GM12874 (cell line): ENCODE measurements at regions not wholly inside any gene's neighbourhood (a gene's known extent, or its start where the extent isn't known, plus 50 kb on each side); places are given as distances from the start of the nearest gene placed in this dataset.

Experiments used
- CTCF ChIP-seq: IDR thresholded peaks from 2 replicates; pipeline ENCODE4 v1.5.1; 2011; ENCODE audit warnings: low read depth, mild to moderate bottlenecking, control low read depth, low read length, moderate library complexity; ENCODE audit not compliant: insufficient read depth

- no peak for TF ChIP-seq CTCF
Measured at GRCh38 chr1:96028071-96028470, 693.5 kb upstream of the PTBP2 start.

GRCh38 chr1:96030312-96030711 is 691.3 kb upstream of the PTBP2 start:
- TF ChIP-seq CTCF: no peak

GRCh38 chr1:96034006-96034405 is 687.6 kb upstream of the PTBP2 start:
- no peak for TF ChIP-seq CTCF

GRCh38 chr1:96036763-96037162 is 684.8 kb upstream of the PTBP2 start:
- TF ChIP-seq CTCF: no peak

- no peak for TF ChIP-seq CTCF
Measured at GRCh38 chr1:96038636-96039035, 682.9 kb upstream of the PTBP2 start.

- no peak for TF ChIP-seq CTCF
Measured at GRCh38 chr1:96039910-96040309, 681.7 kb upstream of the PTBP2 start.

- no peak for TF ChIP-seq CTCF
Measured at GRCh38 chr1:96041470-96041869, 680.1 kb upstream of the PTBP2 start.
